Forelimb muscle (tissue), 1 donor: ENCODE measurements at regions not wholly inside any gene's neighbourhood (a gene's known extent, or its start where the extent isn't known, plus 50 kb on each side); places are given as distances from the start of the nearest gene placed in this dataset.
"Not testable (repeated sequence)": the region's sequence is repeated elsewhere in the genome, so short reads cannot be mapped to it uniquely, and the experiment has no call there.

Source experiments
- DNase-seq: peaks from one replicate; pipeline ENCODE4 v3.0.0-alpha.2; 2013; ENCODE audit warnings: low read depth

DNA sequence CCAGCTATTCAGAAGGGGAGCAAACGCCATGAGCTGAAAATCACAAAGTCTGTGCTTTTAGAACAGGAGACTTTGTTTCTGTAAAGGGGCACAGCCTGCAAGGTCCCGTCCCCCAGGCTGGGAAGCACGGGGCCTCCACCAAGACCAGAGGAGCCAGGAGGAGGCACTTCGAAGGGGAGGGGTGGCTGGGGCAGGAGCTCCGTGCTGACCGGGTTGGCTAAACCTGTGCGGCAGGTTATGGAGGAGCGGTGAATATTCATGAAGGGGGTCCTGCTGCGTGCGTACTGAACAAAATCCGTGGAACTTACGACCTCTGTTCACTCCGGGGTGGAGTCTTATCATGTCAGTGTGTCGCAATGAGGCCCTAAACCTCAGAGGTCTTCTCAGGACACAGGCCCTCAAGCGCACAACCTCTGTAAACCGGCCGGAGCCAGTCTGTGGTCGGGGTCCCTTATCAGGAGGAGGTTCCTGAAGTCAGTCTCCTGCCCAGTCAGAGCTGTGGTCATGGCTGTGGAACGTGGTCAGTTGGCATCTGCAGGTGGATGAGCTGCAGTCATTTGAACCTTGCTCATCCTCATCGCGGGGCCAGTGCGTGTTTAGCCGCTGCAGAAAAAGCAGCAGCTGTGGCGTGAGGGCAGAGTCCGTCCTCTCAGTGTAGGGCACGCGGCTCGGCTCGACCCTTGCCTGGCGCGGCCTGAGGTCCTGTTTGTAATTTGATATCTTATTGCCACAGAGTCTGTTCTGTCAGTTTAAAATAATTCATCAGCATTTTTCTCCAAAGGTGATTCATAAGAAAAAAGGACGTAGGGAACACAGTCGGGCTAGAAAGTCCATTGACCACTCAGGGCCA, 5507.7 kb upstream of the TPTE start:
- not testable (repeated sequence) for DNase-seq

DNA sequence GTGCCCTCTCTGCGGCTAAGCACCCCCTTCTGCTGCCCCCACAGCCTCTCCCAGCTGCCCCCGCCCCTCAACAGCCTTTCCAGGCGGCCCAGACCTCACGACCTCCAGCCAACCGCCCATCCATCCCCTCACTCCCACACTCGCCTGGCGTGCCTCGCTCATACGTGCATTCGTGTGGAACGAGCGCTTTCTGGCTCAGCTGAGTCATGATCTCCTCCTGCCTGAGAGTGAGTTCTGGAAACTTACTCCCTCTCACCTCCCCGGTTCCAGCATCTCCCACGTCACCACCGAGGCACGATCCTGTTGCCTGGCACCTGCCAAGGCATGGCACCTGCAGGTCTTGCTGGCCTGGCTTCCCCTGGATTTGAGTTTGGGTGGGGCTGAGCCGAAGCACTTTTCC, 5506.2 kb upstream of the TPTE start:
- not testable (repeated sequence) for DNase-seq

DNA sequence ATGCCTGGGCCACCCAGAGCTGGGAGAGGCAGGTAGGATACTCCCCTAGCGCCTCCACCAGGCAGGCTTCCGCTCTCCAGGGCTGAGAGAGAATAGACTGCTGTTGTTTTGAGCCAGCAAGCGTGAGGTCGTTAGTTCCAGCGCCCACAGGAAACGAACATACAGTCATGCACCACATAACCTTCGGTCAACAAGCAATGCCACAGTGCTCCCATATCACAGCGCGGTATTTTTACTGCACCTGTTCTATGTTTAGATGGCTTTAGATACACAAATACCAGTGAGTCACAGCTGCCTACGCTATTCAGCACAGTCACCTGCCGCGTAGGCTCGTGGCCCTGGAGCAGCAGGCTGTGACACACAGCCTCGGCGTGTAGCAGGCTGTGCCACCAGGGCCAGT, 5502.3 kb upstream of the TPTE start:
- not testable (repeated sequence) for DNase-seq

DNA sequence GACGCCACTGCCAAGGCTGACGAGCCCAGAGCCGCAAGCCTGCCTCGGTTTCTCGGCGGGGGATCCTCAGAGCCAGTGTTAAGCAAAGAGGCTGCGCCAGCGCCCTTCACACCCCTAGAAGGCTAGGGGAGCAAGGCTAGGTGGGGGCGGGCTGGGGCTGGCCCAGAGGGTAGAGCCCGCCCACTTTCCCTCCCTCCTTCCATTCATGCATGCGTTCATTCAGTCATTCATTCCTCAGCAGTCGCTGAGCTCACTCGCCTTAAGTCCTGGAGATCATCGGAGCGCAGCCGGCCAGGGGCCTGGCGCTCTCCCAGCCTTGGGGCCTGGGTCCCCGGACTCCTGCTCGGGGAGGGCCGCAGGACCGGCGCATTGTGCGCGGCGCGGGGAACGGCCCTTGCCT, 5499.6 kb upstream of the TPTE start:
- DNase-seq, result not testable (repeated sequence)

DNA sequence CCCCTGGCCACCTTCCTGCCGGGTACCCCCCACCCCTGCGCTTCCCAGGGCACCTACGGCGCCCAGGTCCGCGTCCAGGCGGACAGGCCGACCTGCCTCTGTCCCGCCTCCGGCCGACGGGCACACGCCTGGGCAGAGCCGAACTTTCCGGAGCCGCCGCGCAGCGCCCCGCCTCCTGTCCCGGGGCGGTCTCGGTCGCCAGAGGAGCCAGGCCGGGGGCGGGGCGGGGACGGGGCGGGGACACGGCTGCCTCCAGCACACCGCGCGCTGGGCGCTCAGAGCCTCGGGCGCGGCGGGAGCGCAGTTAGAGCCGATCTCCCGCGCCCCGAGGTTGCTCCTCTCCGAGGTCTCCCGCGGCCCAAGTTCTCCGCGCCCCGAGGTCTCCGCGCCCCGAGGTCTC, 5499.1 kb upstream of the TPTE start:
- DNase-seq, result not testable (repeated sequence)

DNA sequence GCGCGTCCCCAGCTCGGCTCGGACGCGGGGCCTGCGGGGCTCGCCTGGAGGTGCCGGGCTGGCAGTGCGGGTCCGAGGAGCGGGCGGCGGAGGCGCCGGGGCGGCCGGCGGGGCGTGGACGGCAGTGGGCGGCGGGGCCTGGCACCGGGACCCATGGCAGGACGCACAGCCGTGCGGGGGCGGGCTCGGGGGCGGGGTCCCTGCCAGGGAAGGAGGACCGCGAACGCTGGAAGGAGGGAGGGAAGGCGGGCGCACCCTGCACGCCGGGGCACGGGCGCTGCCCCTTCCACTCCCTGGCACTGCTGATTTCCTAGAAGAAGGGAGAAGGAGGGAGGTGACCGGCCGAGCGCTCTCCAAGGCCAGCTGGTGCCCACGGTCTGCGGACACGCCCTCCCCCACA, 5498.6 kb upstream of the TPTE start:
- DNase-seq, result not testable (repeated sequence)

DNA sequence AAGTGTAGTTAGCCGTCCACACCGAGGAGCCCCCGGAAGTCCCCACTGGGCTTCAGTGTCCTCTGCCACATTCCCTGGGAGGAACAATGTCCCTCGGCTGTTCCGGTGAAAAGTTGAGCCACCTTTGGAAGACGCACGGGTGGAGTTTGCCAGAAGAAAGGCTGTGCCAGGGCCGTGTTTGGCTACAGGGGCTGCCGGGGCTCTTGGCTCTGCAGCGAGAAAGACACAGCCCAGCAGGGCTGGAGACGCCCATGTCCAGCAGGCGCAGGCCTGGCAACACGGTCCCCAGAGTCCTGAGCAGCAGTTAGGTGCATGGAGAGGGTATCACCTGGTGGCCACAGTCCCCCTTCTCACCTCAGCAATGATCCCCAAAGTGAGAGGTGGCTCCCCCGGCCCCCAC, 5486.2 kb upstream of the TPTE start:
- not testable (repeated sequence) for DNase-seq

DNA sequence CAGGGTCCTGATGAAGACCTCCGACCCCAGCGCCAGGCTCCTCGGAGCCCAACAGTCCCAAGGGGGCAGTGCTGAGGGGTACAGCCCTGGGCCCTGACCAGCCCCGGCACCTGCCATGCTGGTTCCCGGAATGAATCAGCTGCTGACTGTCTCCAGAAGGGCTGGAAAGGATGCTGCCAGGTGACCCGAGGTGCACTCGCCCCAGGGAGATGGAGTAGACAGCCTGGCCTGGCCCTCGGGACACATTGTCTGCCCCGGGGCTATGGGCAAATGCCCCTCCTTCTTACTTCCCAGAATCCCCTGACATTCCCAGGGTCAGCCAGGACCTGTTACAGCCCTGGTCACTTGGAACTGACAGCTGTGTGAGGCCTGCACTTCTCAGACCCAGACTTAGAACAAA, 5485.8 kb upstream of the TPTE start:
- not testable (repeated sequence) for DNase-seq

DNA sequence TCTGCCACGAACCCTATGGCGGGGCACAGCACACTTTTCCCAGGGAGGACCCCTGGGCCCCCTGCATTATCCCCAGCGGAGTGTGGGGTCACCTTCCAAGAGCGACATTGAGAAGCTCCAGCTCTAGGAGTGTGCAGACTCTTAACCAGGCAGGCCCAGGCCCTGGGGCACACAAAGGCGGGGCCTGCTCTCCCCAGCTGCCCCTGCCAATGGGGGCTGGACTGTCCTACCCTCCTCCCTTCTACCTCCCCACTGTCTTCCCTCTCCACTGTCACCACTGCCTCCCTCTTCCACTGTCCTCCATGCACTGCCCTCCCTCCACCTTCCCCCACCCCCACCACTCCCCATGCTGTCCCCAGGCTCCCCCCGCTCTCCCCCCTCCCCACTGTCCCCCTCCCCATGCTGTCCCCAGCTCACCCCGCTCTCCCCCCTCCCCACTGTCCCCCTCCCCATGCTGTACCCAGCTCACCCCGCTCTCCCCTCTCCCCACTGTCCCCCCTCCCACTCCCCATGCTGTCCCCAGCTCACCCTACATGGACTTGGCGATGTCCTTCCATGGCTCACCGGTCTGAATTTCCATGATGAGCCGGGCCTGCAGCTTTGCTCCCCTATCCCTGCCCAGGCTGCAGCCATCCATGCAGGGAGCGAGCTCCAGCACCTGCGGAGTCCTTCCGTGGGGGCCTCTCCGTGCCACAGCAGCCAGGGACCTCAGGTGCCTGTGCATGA, 5483.6 kb upstream of the TPTE start:
- DNase-seq, result not testable (repeated sequence)

DNA sequence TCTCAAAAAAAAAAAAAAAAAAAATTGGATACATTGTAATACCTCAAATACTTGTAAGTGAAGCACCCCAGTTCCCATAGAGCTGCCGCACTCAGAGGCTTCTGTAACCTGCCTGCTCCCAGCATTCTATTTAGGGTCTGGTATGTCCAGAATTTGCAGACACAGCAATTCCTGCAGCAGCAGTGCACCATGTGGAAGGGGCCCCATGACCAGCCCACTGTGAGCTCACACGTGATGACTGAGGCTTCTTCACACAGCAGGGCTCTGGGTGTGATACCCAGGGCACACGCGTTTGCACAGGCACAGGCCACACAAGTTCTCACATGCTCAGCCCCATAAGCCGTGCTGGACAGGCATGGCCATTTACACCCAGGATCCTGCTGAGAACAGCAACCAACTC, 5481.5 kb upstream of the TPTE start:
- DNase-seq, result not testable (repeated sequence)

DNA sequence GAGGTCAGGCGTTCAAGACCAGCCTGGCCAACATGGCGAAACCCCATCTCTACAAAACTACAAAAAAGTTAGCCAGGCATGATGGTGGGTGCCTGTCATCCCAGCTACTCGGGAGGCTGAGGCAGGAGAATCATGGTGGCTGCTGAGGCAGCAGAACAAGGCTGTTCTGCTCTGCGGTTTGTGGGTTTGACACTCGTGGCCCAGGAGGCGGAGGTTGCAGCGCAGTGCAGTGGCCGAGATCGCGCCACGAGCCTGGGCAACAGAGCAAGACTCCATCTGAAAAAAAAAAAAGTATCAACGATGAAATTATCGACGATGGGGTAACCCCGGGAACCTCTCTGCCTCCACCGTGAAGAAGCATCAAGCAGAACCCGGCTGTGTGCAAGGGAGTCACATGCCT, 5478.8 kb upstream of the TPTE start:
- DNase-seq, result not testable (repeated sequence)

DNA sequence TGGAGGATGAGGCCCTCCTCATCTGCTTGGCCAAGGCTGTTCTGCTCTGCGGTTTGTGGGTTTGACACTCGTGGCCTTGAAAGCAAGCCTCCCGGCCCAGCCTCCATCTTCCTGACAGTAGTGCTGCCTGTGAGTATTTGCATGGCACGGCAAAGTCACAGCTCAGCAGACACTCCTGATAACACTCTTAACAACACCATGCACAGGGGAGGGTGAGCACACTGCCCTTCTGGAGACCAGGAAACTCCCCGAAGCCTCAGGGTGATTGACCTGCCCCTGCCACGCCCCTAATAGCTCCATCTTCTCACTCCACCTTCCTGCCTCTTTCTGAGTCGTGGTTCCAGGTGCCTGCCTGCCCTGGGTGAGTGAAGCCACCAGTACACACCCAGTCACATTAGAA, 5476.6 kb upstream of the TPTE start:
- not testable (repeated sequence) for DNase-seq

DNA sequence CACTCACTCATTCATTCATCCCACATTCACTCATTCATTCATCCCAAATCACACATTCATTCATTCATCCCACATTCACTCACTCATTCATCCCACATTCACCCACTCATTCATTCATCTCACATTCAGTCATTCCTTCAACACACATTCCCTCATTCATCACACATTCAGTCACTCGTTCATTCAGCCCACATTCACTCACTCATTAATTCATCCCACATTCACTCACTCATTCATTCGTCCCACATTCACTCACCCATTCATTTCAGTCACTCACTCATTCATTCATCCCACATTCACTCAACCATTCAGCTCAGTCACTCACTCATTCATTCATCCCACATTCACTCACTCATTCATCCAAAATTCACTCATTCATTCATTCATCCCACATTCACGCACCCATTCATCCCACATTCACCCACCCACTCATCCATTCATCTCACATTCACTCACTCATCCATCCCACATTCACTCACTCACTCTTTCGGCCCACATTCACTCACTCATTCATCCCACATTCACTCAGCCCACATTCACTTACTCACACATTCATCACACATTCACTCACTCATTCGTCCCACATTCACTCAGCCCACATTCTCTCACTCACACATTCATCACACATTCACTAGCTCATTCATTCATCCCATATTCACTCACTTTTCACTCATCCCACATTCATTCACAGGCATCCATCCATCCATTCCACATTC, 5469.9 kb upstream of the TPTE start:
- not testable (repeated sequence) for DNase-seq

DNA sequence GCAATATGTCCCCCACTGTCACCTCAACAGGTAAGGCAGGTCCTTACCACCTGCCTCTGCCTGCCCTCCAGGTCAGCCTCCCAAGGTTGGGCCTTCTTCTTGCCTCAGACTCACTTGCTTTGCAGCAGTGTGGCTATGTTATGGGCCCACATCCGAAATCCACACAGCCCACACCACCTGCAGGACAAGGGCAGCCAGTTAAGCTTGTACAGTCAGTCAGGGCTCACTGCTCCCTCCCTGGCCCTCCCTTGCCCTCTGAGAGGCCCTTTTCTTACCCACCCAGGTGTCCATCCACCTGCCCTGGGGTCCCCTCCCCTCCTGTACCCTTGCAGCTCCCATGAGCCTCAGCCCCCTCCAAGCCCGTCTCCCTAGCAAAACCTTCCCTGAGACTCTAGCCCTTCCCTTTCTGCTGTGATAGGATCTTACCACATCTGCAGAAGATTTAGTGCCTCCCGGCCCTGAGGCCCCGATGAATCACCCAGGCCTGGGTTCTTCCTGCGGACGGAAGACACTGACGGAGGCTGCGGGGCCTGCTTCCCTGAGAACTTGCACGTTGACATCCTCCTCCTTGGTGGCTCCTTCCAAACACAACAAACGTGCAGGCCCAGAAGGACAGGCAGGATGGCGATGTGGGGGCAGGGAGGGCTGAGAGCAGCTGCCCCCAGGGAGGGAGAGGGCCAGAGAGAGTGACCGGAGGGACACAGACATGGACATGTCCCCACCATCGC, 5466.2 kb upstream of the TPTE start:
- not testable (repeated sequence) for DNase-seq

DNA sequence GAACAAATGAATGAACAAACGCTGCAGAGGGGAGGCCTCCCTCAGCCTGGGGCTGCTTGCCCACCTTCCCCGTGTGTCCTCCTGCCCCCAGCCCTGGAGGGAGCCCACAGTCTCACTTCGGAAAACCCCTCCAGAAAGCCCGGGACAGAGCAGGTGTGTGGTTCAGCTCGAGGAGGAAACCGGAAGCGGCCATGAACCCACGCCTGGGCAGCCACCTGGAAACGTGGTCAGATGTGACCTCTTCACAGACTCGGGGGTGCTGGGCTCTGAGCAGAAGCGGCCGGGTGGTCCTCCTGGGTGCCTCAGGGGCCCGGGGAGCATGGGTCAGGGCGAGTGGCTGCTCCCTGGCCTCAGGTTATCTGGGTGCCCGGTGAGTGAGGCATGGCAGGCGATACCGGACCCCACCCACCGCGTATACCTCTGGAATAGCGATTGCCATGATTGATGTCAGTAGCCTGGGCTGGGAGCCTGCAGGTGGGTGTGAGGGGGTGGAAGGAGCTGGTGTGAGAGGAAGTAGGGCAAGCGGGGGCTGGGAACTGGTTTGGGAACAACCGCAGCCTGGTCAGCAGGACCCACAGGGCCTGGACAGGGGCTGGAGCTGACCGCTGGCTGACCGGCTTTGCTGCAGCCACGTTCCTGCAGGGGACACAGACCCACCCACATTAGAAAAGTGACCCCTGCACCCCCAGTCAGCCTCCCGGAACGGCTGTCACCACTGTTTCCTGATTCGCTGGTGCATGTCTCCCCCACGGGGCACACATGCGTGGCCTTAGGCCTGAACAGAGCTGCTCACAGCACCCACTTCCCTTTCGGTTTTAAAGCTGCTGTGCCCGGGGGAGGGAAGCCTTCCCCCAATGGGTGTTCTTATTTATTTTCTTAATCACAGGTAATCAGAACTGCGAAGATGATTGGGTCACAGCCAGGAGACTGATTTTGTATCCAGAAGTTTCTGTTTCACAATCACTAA, 5465.1 kb upstream of the TPTE start:
- DNase-seq, result not testable (repeated sequence)

DNA sequence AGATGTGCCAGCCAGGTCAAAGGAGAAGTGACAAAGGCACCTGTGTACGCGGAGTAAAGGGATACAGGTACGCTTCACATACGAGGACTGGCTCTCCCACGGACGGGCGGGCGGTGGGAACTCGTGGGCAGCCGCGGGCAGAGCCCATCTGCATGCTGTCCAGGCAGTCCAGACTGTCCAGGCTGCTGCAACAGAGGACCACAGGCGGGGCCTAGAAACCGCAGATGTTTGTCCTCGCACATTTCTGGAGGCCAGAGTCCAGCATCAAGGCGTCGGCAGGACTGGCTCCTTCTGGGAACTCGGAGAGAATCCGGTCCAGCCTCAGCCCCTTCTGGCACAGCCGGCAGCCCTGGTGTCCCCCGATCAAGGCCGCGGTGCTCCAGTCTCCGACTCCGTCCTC, 5464.3 kb upstream of the TPTE start:
- not testable (repeated sequence) for DNase-seq

DNA sequence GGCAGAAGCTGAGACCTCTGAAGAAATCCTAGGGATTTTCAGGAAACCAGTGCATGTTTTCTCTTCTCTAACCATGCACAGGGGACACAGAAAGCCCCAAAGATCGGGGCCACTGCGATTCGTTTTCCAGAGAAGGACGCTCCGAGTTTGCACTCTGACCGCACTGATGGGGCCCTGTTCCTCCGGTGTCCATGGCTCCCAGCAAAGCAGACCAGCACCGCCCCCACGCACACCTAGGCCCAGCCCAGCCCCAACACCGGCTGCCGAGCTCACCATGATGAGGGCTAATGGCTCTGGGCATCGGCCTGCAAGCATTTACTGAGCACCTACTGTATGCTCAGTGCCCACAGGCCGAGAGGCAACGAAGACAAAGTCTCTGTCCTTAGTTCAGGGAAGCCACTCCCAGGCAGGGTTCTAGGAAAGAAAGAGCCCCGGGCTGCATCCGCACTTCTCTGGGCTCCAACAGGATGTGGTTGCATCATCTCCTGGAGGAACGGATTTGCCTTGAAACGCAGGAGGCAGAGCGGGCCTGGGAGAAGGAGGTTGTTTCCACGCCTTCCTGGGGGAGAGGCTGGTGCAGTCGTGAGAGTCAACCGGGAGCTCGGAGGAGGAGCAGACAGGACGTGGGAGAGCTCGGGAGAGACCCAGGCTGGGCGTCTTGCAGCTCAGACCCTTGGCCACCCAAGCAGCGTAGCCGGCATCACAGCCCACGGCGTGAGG, 5460.9 kb upstream of the TPTE start:
- not testable (repeated sequence) for DNase-seq

DNA sequence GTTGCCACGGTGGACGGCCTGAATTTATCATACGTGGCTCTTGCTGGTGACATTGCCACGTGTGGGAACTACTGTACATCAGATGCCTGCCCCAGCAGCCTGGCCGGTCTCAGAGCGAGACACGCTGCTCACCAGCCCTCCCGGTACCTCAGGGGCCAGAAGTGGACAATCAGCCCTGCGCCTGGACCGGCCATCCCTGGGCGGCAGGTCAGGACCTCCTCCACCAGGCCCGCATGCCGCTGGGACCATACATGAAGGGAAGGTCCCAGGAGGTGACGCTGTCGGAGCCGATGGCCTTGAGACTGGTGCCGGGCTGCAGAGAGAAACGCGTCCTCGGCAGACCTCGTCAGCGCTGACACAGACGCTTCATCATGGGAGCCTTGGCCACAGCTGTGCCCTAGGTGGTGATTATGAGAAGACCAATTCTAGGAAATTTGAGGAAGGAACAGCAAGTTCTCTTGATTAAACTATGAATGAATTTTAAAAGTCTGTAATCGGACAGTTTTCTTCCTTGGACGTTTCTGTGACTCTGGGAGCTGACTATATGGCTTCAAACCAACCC, 5456.7 kb upstream of the TPTE start:
- not testable (repeated sequence) for DNase-seq
